ENCODE measurements at regions not wholly inside any gene's neighbourhood (a gene's known extent, or its start where the extent isn't known, plus 50 kb on each side); places are given as distances from the start of the nearest gene placed in this dataset.

GRCh38 chr10:62866451-62866850, 50.3 kb upstream of the EGR2 start:
- TF ChIP-seq, protein P1, sequence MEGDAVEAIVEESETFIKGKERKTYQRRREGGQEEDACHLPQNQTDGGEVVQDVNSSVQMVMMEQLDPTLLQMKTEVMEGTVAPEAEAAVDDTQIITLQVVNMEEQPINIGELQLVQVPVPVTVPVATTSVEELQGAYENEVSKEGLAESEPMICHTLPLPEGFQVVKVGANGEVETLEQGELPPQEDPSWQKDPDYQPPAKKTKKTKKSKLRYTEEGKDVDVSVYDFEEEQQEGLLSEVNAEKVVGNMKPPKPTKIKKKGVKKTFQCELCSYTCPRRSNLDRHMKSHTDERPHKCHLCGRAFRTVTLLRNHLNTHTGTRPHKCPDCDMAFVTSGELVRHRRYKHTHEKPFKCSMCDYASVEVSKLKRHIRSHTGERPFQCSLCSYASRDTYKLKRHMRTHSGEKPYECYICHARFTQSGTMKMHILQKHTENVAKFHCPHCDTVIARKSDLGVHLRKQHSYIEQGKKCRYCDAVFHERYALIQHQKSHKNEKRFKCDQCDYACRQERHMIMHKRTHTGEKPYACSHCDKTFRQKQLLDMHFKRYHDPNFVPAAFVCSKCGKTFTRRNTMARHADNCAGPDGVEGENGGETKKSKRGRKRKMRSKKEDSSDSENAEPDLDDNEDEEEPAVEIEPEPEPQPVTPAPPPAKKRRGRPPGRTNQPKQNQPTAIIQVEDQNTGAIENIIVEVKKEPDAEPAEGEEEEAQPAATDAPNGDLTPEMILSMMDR (IDR thresholded peaks at IDR 0.05) = no peak
- TF ChIP-seq POLR2A (IDR thresholded peaks at IDR 0.05) = no peak
